Esophagus (tissue), 2 donors: ENCODE measurements at regions not wholly inside any gene's neighbourhood (a gene's known extent, or its start where the extent isn't known, plus 50 kb on each side); places are given as distances from the start of the nearest gene placed in this dataset.

ENCODE experiments used
- H3K27ac ChIP-seq, 2 donors: one replicate each; pipeline ENCODE4 v1.5.1; 2013; ENCODE audit warnings: low read depth in 2 of 2, mild to moderate bottlenecking in 2 of 2, inconsistent platforms in 1 of 2, low read length in 1 of 2, moderate library complexity in 1 of 2
- H3K27me3 ChIP-seq, 2 donors: one replicate each; pipeline ENCODE4 v1.6.1; 2013; ENCODE audit warnings: low read length in 2 of 2, control low read depth in 1 of 2, mild to moderate bottlenecking in 1 of 2; ENCODE audit not compliant: insufficient read depth in 2 of 2, control insufficient read depth in 1 of 2
- H3K36me3 ChIP-seq, 2 donors: one replicate each; pipeline ENCODE4 v1.6.1; 2013; ENCODE audit warnings: low read length in 1 of 2; ENCODE audit not compliant: control insufficient read depth in 2 of 2, insufficient read depth in 2 of 2
- H3K4me1 ChIP-seq, 2 donors: one replicate each; pipeline ENCODE4 v1.6.1; 2013; ENCODE audit warnings: low read length in 1 of 2; ENCODE audit not compliant: control insufficient read depth in 2 of 2, insufficient read depth in 2 of 2
- H3K4me3 ChIP-seq, 2 donors: one replicate each; pipeline ENCODE4 v1.5.1; 2013; ENCODE audit warnings: low read length in 2 of 2, mild to moderate bottlenecking in 2 of 2, low read depth in 1 of 2, moderate library complexity in 1 of 2
- H3K9me3 ChIP-seq, 2 donors: one replicate each; pipeline ENCODE4 v1.6.1; 2013; ENCODE audit warnings: mild to moderate bottlenecking in 2 of 2, low read depth in 1 of 2, low read length in 1 of 2, moderate library complexity in 1 of 2; ENCODE audit not compliant: control insufficient read depth in 2 of 2, insufficient read depth in 1 of 2
- WGBS, 2 donors: extraction: QIAGEN DNeasy Blood & Tissue Kit; methylation state at CpG; one replicate each; pipeline ENCODE4 v1.1.7; 2013; 5-methylcytosine and 5-hydroxymethylcytosine counted together
- donor health status: healthy with polysubstance abuse.
- donor health status: Bipolar disorder and iron deficiency.

GRCh38 chr2:100761365-100761764, 58.6 kb upstream of the NPAS2 start:
- WGBS, 2 donors, result 94 to 95% methylated on average over 1 of the region's 1 CpG
- no peaks in the 10 kb centered on the region for H3K9me3 ChIP-seq

DNA sequence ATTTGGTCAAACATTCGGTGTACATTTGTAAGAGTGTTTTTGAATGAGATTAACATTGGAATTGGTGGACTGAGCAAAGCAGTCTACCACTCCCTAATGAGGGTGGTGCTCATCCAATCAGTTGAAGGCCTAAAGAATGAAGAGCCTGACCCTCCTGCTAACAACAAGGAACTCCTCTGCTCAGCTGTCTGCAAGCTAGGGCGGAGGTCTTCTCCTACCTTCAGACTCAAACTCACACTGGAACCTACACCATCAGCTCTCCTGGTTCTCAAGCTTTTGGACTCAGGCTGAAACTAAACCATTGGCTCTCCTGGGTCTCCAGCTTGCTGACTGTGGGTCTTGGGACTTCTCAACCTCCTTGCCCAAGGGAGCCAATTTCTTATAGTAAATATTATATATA, 55.5 kb upstream of the NPAS2 start:
- Histone ChIP-seq H3K27ac (no peak overlapping the region), H3K4me1 (peaks cover 0 to 3% of the 10 kb centered on the region in 2 donors)
- WGBS, 2 donors, result 95 to 96% methylated on average over 2 of the region's 2 CpGs

More at GRCh38 chr2:100761365-100761764, 58.6 kb upstream of the NPAS2 start:
- Histone ChIP-seq H3K4me3 (no peak overlapping the region), H3K36me3 (no peaks in the 10 kb centered on the region), H3K4me1 (peaks cover 0 to 3% of the 10 kb centered on the region in 2 donors), H3K27me3 (no peaks in the 10 kb centered on the region), H3K27ac (no peak overlapping the region)

GRCh38 chr2:100765481-100765880, 54.5 kb upstream of the NPAS2 start:
- Histone ChIP-seq H3K27ac (no peak overlapping the region), H3K36me3 (no peaks in the 10 kb centered on the region), H3K4me1 (peaks cover 0 to 3% of the 10 kb centered on the region in 2 donors), H3K9me3 (no peaks in the 10 kb centered on the region), H3K27me3 (no peaks in the 10 kb centered on the region), H3K4me3 (no peak overlapping the region)
- WGBS, 2 donors, result 36 to 42% methylated on average over 4 of the region's 4 CpGs

More for the DNA sequence above, 55.5 kb upstream of the NPAS2 start:
- Histone ChIP-seq H3K36me3 (no peaks in the 10 kb centered on the region), H3K4me3 (no peak overlapping the region), H3K27me3 (no peaks in the 10 kb centered on the region), H3K9me3 (no peaks in the 10 kb centered on the region)

GRCh38 chr2:100766256-100766655, 53.7 kb upstream of the NPAS2 start:
- Histone ChIP-seq H3K4me1 (peaks cover 0 to 3% of the 10 kb centered on the region in 2 donors), H3K4me3 (no peak overlapping the region), H3K27ac (no peak overlapping the region), H3K36me3 (no peaks in the 10 kb centered on the region), H3K9me3 (no peaks in the 10 kb centered on the region), H3K27me3 (no peaks in the 10 kb centered on the region)
- WGBS, 2 donors, result 79 to 87% methylated on average over 6 of the region's 6 CpGs

DNA sequence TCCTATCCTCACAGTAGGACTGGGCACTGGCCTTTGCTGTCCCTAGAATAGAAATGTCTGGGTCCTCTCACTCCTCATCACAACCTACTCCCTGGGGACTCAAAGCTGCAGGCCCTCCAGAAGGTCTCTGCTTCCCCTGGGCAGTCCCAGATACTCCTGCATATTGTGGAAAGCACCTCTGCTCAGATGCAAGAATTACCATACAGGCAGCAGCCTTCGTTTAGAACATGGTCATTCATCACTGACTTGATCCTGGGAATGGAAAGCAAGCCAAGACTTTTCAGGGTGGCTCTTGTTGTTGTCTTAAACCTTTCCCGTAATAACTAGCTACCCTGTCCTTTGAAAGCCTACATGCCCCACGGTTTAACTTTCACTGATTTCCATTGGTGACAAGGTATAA, 53.1 kb upstream of the NPAS2 start:
- Histone ChIP-seq H3K27ac (no peak overlapping the region), H3K9me3 (no peaks in the 10 kb centered on the region), H3K4me1 (peaks cover 0 to 3% of the 10 kb centered on the region in 2 donors), H3K27me3 (no peaks in the 10 kb centered on the region), H3K4me3 (no peak overlapping the region), H3K36me3 (no peaks in the 10 kb centered on the region)
- WGBS, 2 donors, result 18 to 36% methylated on average over 3 of the region's 3 CpGs

DNA sequence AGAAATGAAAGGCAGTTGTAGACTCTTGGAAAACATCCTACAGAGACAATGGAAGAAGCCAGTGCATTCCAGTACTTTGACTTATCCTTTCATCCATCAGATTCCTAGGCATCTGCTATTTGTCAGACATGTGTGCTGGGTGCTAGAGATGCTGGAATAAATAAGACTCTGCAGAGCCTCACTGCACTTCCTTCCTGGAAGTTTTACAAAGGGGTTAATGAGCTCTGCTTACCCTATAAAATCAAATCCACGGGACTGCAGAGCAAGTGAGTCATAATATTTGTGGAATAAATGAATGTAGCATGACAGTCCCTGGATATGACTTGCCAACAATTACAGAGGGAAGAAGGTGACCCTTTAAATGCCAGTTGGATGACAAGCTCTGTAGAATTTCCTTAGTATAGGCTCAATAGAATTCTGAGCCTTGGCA, 52.7 kb upstream of the NPAS2 start:
- H3K9me3 ChIP-seq, result no peaks in the 10 kb centered on the region
- no peak overlapping the region for H3K4me3 ChIP-seq
- H3K27me3 ChIP-seq, result no peaks in the 10 kb centered on the region
- 5 to 26% methylated on average over 1 of the region's 1 CpG for WGBS, 2 donors
- no peak overlapping the region for H3K27ac ChIP-seq
- H3K4me1 ChIP-seq, result peaks cover 0 to 3% of the 10 kb centered on the region in 2 donors
- H3K36me3 ChIP-seq, result no peaks in the 10 kb centered on the region

DNA sequence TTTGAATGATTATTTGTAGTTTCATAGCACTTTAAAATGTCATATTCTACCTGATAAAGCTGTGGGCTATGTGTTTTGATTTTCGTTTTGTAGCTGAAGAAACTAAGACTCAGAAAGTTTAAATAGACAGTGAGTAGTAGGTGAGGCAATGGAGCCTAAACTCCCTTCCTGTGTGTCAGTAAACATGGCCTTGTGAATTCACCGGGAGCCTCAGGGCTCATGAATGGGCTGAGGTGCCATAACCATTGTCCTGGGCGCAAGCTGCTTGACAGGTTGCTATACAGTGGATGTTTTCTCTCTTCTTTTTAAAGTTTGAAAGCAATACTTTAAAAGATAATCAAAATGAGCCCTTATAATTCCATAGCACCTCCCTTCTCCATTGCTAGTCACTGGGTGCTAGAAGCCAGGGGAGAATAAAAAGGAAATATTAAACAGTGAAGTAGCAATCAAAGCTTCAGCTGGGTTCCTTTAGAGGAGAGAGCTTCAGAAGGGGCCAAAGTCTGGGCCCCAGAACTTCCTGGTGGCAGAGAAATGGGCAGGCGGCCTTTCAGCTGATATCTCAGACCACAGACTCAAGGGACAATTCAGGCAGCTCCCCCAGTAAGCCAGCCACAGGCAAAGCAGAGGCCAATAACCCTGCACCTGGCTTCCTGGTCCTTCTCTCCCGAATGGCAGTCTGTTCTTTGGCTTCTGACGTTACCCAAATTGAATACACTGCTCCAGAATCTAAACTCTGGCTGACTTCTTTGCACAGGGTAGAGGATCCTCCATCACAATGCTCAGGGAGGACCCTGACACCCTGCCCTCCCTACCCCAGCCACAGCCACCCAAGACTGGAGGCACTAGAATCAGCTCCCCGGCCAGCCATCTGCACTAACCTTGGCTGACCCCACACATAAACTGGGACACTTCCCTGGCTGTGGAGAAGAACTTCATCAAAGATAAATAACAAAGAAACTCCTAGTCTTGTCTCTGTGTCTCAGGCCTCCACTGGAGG, 51.8 kb upstream of the NPAS2 start:
- no peak overlapping the region for H3K27ac ChIP-seq
- no peaks in the 10 kb centered on the region for H3K9me3 ChIP-seq
- no peaks in the 10 kb centered on the region for H3K27me3 ChIP-seq
- H3K4me3 ChIP-seq, result no peak overlapping the region
- H3K36me3 ChIP-seq, result no peaks in the 10 kb centered on the region
- H3K4me1 ChIP-seq, result peaks cover 0 to 3% of the 10 kb centered on the region in 2 donors
- 61 to 65% methylated on average over 7 of the region's 7 CpGs for WGBS, 2 donors
